ENCODE measurements at regions not wholly inside any gene's neighbourhood (a gene's known extent, or its start where the extent isn't known, plus 50 kb on each side); places are given as distances from the start of the nearest gene placed in this dataset.

GRCh38 chr3:102180280-102180931 lies 254.4 kb upstream of the ZPLD1 start:
- TF ChIP-seq CTCF (IDR thresholded peaks at IDR 0.05; ENCODE audit: low read length) (no peak), EZH2phosphoT487 (IDR thresholded peaks at IDR 0.05; ENCODE audit: low read length) (no peak)

All from MM.1S (cell line).